Ecto neural progenitor cell (in vitro differentiated cells): ENCODE measurements at regions not wholly inside any gene's neighbourhood (a gene's known extent, or its start where the extent isn't known, plus 50 kb on each side); places are given as distances from the start of the nearest gene placed in this dataset.

ENCODE experiments used
- DNase-seq: peaks from one replicate; pipeline ENCODE4 v3.0.0-alpha.2; 2018; ENCODE audit warnings: low spot score

DNA sequence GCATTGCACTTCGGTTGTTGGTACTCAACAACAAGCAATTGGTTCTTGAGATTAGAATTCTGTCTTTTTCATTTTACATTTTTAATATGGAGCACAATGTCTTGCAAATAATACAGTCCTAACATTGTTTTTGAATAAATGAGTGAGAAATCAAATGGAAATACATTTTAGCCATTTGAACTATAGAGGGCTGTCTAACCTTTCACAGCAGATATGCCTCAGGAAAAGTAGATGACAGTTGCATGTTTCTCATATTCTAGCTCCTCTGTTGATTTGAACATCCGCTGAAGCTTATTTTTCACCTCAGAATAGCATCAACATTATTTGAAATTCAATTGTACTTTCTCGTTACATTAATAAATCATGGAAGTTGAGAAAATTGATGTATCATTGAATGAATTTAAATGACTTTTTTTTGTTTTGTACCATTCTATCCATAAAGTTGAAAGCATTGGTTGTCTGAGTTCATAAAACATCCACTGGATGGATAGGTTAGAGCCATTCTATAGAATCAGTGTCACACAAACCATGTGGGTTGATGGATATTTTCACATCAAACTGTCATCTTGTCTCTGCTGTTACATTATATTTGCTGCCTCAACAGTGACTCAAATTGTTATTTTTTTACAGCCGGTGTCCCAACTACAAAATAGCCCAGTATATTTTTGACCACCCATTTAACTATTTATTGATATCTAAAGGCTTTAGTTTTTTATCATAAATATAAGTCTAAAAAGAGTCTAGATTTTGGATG, 928.3 kb downstream of the NSUN3 start:
- no peak for DNase-seq

DNA sequence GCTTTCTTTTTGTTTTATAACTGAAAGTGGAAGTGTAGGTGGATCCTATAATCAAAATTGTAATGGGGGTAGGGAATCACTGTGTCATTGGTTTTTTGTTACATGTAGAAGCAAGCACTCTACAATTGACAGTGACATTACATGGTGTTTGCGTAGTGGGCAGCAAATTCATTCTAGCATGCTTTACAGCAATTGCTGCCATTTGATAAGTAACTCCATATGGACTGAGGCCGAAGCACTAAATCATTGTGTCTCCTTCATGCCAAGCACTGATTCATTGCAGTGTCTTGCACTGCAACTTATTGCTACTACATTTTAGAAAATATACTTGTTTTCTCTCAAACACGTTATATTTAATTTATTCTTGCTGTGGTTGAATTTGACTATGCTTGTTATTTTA, 933.9 kb downstream of the NSUN3 start:
- no peak for DNase-seq

GRCh38 chr3:95002438-95003046, 939.7 kb downstream of the NSUN3 start:
- DNase-seq: no peak

- DNase-seq: no peak
Measured at GRCh38 chr3:95028688-95029087, 965.8 kb downstream of the NSUN3 start.

GRCh38 chr3:95029644-95030043, 966.8 kb downstream of the NSUN3 start:
- DNase-seq: no peak

GRCh38 chr3:95036526-95037021, 973.7 kb downstream of the NSUN3 start:
- DNase-seq: no peak

- DNase-seq: no peak
Measured at GRCh38 chr3:95037097-95037496, 974.2 kb downstream of the NSUN3 start.

- no peak for DNase-seq
Measured at GRCh38 chr3:95037927-95038326, 975.1 kb downstream of the NSUN3 start.

GRCh38 chr3:95044101-95044500, 981.2 kb downstream of the NSUN3 start:
- DNase-seq: no peak

DNA sequence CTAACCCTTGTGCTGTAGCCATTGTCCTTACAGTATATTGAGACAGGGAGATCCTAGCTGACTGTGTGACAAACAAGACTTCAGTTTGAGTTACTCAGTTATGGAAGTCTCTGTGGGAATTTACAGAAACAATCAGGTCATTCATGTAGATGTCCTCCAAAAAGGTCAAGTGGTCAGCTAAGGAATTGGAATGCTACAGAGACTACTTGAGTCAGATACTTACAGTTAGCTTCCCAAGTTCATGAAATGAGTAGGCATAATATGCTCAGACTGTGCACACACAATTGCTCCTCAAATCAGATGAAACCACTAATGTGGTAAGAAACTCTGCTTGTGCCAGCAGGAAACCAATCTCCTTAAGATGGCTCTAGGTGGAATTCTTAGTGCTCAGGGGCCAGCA, 985.7 kb downstream of the NSUN3 start:
- no peak for DNase-seq

DNA sequence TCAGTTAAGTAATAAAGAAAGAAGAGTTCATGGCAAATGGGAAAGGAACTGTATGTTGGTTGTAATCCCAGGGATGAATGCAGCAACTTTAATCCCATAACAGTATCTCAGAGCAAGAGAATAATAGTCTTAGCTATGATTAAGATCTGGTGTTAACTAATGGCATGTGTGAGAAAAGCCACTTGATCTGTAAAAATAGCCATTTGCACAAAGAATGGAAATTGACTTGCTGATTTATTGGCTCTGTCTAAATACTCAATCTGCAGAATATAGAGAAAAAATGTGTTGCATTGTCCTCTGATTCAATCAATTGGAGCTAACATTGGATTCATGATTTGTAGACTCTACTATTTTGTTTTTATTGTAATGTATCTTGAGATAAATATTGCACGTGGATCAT, 987.0 kb downstream of the NSUN3 start:
- no peak for DNase-seq

GRCh38 chr3:95055288-95055687, 992.4 kb downstream of the NSUN3 start:
- no peak for DNase-seq

- no peak for DNase-seq
Measured at GRCh38 chr3:95082191-95082590, 1019.3 kb downstream of the NSUN3 start.

DNA sequence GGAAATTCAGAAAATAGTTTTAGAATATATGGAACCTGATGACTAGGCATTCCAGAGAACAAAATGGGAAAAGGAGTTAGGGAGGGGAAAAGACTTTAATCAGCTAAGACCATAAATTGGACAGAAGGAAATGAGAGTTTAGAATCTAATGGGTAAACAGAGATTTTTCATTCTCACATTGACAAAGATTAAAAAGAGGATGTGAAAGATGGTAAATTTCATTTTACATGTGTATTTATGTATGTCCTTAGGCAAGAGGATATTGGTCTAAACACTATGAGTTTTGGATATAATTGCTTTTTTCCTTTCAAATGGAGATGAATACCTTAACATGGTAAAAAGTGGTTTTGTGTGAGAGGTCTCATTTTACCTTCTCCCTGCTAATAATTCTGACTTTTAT, 1021.9 kb downstream of the NSUN3 start:
- DNase-seq: no peak

GRCh38 chr3:95088464-95088863, 1025.6 kb downstream of the NSUN3 start:
- DNase-seq: no peak

DNA sequence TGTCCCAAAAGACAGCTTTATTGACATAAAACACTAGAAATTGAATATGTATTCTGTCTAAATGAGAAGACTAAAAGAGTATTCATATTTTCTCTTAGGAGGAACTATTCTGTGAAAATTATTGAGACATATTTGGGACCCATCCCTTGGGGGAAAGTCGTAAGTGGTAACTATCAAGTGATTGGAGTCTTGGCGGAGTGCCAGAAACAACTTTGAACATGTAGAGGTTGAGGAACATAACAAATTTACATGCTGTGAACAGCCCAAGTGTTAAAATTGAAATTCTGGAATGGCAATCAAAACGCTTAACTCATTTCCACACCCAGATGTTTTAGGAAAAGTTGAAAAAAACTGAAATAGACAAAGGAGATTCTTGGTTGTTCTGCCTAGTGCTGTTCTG, 1034.6 kb downstream of the NSUN3 start:
- DNase-seq: no peak

DNA sequence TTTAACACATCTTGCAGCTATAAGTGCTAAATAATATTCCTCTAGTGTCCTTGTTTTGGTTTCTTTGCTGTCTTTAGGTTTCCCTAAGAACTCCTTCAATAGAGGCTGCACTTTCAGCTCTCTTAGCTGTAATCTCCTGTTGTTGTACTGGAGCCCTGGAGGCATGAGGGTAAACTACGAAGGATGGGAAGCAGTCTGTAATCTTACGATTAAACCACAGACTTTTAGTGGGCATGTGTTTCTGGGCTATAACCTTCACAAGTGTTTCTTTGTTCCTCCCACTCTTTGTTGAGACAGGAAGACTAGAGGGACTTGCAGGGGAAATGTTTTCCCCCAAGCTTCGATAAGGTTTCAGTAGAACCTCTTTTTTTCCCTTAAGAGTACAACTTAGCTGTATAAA, 1058.1 kb downstream of the NSUN3 start:
- no peak for DNase-seq

DNA sequence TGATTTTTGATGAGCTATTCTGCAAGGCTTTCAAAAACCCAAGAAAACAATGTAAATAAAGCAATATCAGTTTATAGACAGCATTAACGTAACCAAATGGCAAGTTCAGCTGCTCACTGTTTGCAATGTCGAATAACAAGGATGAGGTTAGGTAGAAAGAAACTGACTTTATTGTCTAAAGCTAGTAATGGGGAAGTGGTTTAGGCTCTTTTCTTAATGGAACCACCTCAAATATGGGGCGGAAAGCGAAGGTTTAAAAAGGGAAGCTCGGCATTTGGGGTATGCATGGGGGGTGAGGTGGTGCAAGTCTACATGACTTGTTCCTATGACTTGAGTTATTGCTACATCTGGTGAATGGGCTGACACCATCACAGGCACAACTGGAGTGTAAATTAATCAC, 1060.2 kb downstream of the NSUN3 start:
- no peak for DNase-seq

- no peak for DNase-seq
Measured at GRCh38 chr3:95134693-95135413, 1072.0 kb downstream of the NSUN3 start.

DNA sequence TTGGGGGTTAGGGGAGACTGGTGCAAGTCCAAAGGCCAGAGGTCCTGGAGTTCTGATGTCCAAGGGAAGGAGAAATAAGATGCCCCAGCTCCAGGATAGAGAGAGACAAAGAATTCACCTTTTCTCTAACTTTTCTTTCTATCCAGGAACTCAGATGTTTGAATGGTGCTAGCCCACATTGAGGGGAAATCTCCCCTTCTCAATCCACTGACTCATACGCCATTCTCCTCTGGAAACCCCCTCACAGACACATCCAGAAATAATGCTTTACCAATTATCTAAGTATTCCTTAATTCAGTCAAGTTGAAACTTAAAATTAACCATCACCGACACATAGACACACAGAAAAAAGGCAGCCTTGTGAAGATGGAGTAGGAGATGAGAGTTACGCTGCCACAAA, 1085.2 kb downstream of the NSUN3 start:
- no peak for DNase-seq

DNA sequence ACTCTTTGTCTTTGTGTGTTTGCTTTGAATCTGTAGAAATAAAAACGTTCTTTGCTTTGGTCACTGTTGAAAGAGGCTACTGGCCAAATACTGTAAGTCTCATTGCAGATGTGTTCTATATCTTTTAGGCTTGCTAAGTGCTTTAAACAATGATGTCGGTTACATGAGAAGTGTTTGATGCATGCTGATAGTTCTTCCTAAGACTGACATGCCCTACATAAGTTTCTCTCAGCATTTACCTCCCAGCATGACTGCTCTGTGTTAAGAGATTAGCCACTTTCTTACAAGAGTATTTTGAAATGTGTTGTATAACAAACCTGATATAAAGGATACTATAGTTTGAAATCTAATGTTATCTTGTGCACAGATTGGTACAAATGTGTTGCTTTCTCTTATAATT, 1088.7 kb downstream of the NSUN3 start:
- no peak for DNase-seq

GRCh38 chr3:95154766-95155165, 1091.9 kb downstream of the NSUN3 start:
- DNase-seq: no peak

GRCh38 chr3:95162794-95163193, 1099.9 kb downstream of the NSUN3 start:
- DNase-seq: no peak
